Ishikawa (cell line): ENCODE measurements at regions not wholly inside any gene's neighbourhood (a gene's known extent, or its start where the extent isn't known, plus 50 kb on each side); places are given as distances from the start of the nearest gene placed in this dataset.

ENCODE experiments used
- CEBPB ChIP-seq: IDR thresholded peaks from 2 replicates; pipeline ENCODE4 v1.6.1; 2012
- CREB1 ChIP-seq: IDR thresholded peaks from 2 replicates; pipeline ENCODE4 v1.6.1; 2012; ENCODE audit warnings: low read depth
- EGR1 ChIP-seq: IDR thresholded peaks from 2 replicates; pipeline ENCODE4 v1.6.1; 2012
- EP300 ChIP-seq: IDR thresholded peaks from 2 replicates; pipeline ENCODE4 v1.6.1; 2012; ENCODE audit warnings: borderline replicate concordance
- FOXM1 ChIP-seq: IDR thresholded peaks from 2 replicates; pipeline ENCODE4 v1.6.1; 2012; ENCODE audit warnings: low read depth, borderline replicate concordance
- MAX ChIP-seq: IDR thresholded peaks from 2 replicates; pipeline ENCODE4 v1.6.1; 2012
- NFIC ChIP-seq: IDR thresholded peaks from 2 replicates; pipeline ENCODE4 v1.6.1; 2012
- RAD21 ChIP-seq: IDR thresholded peaks from 2 replicates; pipeline ENCODE4 v1.6.1; 2012; ENCODE audit warnings: low read depth
- TAF1 ChIP-seq: IDR thresholded peaks from 2 replicates; pipeline ENCODE4 v1.6.1; 2012; ENCODE audit warnings: low read depth, mild to moderate bottlenecking
- TCF12 ChIP-seq: IDR thresholded peaks from 2 replicates; pipeline ENCODE4 v1.6.1; 2012; ENCODE audit warnings: low read depth
- TEAD4 ChIP-seq: IDR thresholded peaks from 2 replicates; pipeline ENCODE4 v1.6.1; 2012
- USF1 ChIP-seq: IDR thresholded peaks from 2 replicates; pipeline ENCODE4 v1.6.1; 2012
- YY1 ChIP-seq: IDR thresholded peaks from 2 replicates; pipeline ENCODE4 v1.6.1; 2012; ENCODE audit warnings: low read depth
- ZBTB7A ChIP-seq: IDR thresholded peaks from 2 replicates; pipeline ENCODE4 v1.6.1; 2012; ENCODE audit warnings: low read depth
- TF ChIP-seq, protein P1 (sequence below): IDR thresholded peaks from 2 replicates; pipeline ENCODE4 v1.6.1; 2012; ENCODE audit warnings: low read depth, mild to moderate bottlenecking

DNA sequence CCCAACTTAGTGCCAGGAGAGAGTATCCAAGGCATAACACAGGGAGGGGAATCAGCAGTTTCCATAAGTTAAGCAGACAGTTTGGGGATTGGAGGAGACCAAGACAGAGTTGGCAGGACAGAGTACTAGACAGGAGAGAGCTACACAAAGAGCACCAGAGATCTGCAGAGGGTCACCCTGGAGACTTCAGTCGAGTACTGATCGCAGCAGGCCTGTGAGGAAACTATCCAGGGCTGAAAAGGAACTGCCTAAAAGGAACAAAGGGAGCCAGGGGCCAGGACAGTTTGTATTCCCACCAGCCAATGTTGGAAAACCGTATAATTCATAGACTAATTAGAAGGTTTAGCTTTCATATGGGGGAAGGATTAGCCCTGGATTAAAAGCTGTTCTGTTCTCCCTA lies 80.6 kb upstream of the ENPP6 start:
- TF ChIP-seq RAD21 (no peak), USF1 (no peak), ZBTB7A (no peak), TCF12 (no peak), YY1 (no peak), NFIC (no peak), CEBPB (no peak), EGR1 (no peak)

DNA sequence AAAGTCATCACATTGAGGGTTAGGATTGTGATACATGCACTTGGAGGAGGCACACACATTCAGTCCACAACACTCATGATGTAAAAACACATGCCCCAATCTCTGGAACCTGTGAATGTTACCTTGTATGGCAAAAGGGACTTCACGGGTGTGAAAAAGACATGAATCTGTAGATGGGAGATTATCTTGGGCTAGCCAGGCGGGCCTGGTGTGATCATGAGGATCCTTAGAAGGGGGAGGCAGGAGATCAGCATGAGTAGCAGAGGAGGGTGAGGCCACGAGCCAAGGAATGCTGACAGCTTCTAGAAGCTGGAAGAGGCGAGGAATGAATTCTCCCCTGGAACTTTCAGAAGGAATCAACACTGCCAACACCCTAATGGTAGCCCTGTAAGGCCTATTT lies 77.5 kb upstream of the ENPP6 start:
- no peak for TF ChIP-seq ZBTB7A
- no peak for TF ChIP-seq EGR1
- no peak for TF ChIP-seq CREB1
- TF ChIP-seq MAX: no peak
- no peak for TF ChIP-seq FOXM1
- TF ChIP-seq TCF12: no peak
- TF ChIP-seq NFIC: no peak
- no peak for TF ChIP-seq TAF1

GRCh38 chr4:184294606-184295133 lies 77.0 kb upstream of the ENPP6 start:
- no peak for TF ChIP-seq FOXM1
- TF ChIP-seq EP300: no peak
- TF ChIP-seq CEBPB: no peak
- TF ChIP-seq CREB1: no peak
- TF ChIP-seq USF1: no peak
- no peak for TF ChIP-seq TEAD4
- no peak for TF ChIP-seq EGR1
- TF ChIP-seq NFIC: no peak
- TF ChIP-seq, protein P1, sequence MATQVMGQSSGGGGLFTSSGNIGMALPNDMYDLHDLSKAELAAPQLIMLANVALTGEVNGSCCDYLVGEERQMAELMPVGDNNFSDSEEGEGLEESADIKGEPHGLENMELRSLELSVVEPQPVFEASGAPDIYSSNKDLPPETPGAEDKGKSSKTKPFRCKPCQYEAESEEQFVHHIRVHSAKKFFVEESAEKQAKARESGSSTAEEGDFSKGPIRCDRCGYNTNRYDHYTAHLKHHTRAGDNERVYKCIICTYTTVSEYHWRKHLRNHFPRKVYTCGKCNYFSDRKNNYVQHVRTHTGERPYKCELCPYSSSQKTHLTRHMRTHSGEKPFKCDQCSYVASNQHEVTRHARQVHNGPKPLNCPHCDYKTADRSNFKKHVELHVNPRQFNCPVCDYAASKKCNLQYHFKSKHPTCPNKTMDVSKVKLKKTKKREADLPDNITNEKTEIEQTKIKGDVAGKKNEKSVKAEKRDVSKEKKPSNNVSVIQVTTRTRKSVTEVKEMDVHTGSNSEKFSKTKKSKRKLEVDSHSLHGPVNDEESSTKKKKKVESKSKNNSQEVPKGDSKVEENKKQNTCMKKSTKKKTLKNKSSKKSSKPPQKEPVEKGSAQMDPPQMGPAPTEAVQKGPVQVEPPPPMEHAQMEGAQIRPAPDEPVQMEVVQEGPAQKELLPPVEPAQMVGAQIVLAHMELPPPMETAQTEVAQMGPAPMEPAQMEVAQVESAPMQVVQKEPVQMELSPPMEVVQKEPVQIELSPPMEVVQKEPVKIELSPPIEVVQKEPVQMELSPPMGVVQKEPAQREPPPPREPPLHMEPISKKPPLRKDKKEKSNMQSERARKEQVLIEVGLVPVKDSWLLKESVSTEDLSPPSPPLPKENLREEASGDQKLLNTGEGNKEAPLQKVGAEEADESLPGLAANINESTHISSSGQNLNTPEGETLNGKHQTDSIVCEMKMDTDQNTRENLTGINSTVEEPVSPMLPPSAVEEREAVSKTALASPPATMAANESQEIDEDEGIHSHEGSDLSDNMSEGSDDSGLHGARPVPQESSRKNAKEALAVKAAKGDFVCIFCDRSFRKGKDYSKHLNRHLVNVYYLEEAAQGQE: no peak
- TF ChIP-seq RAD21: no peak
- TF ChIP-seq MAX: no peak
- no peak for TF ChIP-seq TCF12
- no peak for TF ChIP-seq YY1
- no peak for TF ChIP-seq ZBTB7A

DNA sequence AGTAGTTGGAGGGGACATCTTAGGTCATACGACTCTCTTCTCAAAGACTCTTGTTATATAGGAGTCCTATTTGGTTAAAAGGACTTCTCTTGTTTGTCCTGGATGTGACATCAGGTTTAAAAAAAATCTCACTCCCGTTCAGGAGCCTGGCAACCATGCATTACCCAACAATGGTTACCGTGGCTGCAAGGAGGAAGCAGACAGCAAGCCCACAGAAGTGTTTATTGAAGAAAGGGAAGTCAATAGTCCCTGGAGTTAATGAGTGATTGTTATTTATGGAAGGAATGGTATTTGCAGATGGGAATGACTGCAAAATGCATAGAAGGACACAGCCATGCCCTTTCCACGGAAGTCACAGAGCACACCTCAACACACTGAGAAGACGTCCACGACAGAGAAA lies 75.9 kb upstream of the ENPP6 start:
- TF ChIP-seq CREB1 (no peak), CEBPB (no peak), USF1 (no peak), YY1 (no peak), FOXM1 (no peak), MAX (no peak), EGR1 (no peak), RAD21 (no peak), TAF1 (no peak), NFIC (no peak)
- TF ChIP-seq, protein P1: no peak

DNA sequence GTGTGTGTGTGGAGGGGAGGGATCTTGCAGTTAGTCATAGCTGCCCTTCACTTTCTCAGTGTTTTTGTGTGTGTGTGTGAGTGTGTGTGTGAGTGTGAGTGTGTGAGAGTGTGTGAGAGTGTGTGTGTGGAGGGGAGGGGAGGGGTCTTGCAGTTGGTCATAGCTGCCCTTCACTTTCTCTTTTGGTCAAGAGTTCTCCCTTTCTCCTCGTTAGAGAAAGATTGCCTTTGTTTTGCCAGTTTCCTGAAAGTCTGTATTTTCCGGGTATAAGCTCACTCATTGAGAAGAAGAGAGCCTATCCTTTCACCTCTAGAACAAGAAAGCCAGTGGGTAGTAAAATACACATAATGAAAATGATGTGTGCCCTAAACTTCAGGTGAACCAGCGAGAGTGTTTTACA lies 75.2 kb upstream of the ENPP6 start:
- TF ChIP-seq TEAD4 (no peak), EP300 (no peak), RAD21 (no peak), TCF12 (no peak), EGR1 (no peak), USF1 (no peak), CREB1 (no peak), TAF1 (no peak), MAX (no peak)

DNA sequence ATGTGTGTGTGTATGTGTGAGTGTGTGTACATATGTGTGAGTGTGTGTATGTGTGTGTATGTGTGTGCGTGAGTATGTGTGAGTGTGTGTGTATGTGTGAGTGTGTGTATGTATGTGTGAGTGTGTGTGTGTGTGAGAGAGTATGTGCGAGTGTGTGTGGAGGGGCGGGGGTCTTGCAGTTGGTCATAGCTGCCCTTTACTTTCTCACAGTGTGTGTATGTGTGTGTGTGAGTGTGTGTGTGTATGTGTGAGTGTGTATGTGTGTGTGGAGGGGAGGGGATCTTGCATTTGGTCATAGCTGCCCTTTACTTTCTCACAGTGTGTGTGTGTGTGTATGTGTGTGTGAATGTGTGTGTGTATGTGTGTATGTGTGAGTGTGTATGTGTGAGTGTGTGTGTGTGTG lies 74.8 kb upstream of the ENPP6 start:
- TF ChIP-seq CEBPB: no peak
- no peak for TF ChIP-seq TAF1
- TF ChIP-seq ZBTB7A: no peak
- TF ChIP-seq NFIC: no peak
- TF ChIP-seq TEAD4: no peak
- no peak for TF ChIP-seq EP300
- no peak for TF ChIP-seq FOXM1
